Karpas-422 (cell line): ENCODE measurements at regions not wholly inside any gene's neighbourhood (a gene's known extent, or its start where the extent isn't known, plus 50 kb on each side); places are given as distances from the start of the nearest gene placed in this dataset.
A peak's percentile ranks its signal among the peaks of the same experiment; 100 is the strongest.
"Not testable (repeated sequence)": the region's sequence is repeated elsewhere in the genome, so short reads cannot be mapped to it uniquely, and the experiment has no call there.

ENCODE experiments used
- DNase-seq: peaks from one replicate; pipeline ENCODE4 v3.0.0-alpha.2; 2015
- H2AFZ ChIP-seq: fragments of 200-600 bp; sonication (generic); 2 replicates; pipeline ENCODE4 v1.6.1; 2014; ENCODE audit warnings: antibody characterized with exemption, low read length, mixed read lengths
- H3K27ac ChIP-seq: fragments of 200-600 bp; sonication (generic); 2 replicates; pipeline ENCODE4 v1.5.1; 2014; ENCODE audit warnings: mild to moderate bottlenecking, low read length, moderate library complexity
- H3K27me3 ChIP-seq: fragments of 200-600 bp; sonication (generic); 2 replicates; pipeline ENCODE4 v1.6.1; 2014; ENCODE audit warnings: low read length, mixed read lengths
- H3K36me3 ChIP-seq: fragments of 200-600 bp; sonication (generic); 2 replicates; pipeline ENCODE4 v1.6.1; 2014; ENCODE audit warnings: low read length, mixed read lengths; ENCODE audit not compliant: insufficient read depth
- H3K4me1 ChIP-seq: fragments of 200-600 bp; sonication (generic); 2 replicates; pipeline ENCODE4 v1.6.1; 2014; ENCODE audit warnings: mild to moderate bottlenecking, low read length, mixed read lengths
- H3K4me2 ChIP-seq: fragments of 200-600 bp; sonication (generic); 2 replicates; pipeline ENCODE4 v1.6.1; 2014; ENCODE audit warnings: low read length, low read depth, mild to moderate bottlenecking; ENCODE audit not compliant: poor library complexity, severe bottlenecking
- H3K4me3 ChIP-seq: fragments of 200-600 bp; sonication (generic); 2 replicates; pipeline ENCODE4 v1.5.1; 2014; ENCODE audit warnings: mild to moderate bottlenecking, antibody characterized with exemption, low read length, mixed read lengths
- H3K79me2 ChIP-seq: fragments of 200-600 bp; sonication (generic); 2 replicates; pipeline ENCODE4 v1.6.1; 2014; ENCODE audit warnings: mild to moderate bottlenecking, low read length, mixed read lengths
- H3K9ac ChIP-seq: fragments of 200-600 bp; sonication (generic); 2 replicates; pipeline ENCODE4 v1.6.0; 2014; ENCODE audit warnings: low read length
- H3K9me2 ChIP-seq: fragments of 200-600 bp; sonication (generic), shearing (Covaris generic); replicated peaks from 2 replicates; pipeline ENCODE4 v1.6.0; 2014; ENCODE audit warnings: mild to moderate bottlenecking, low read length, moderate library complexity; ENCODE audit not compliant: insufficient read depth
- H3K9me3 ChIP-seq: fragments of 300-700, 200-600 bp; sonication (generic); 2 replicates; pipeline ENCODE4 v1.6.1; 2014; ENCODE audit warnings: low read length, mixed read lengths
- H4K20me1 ChIP-seq: fragments of 200-600 bp; sonication (generic); 2 replicates; pipeline ENCODE4 v1.6.1; 2014; ENCODE audit warnings: mild to moderate bottlenecking, antibody characterized with exemption, low read length, low read depth; ENCODE audit not compliant: insufficient read depth

GRCh38 chr14:28629328-28630004, 137.1 kb upstream of the FOXG1 start:
- H3K9me3 ChIP-seq: peaks cover 59% of the 10 kb centered on the region
- no peak overlapping the region for H3K4me2 ChIP-seq
- no peak overlapping the region for H3K9ac ChIP-seq
- H3K4me3 ChIP-seq: no peak overlapping the region
- no peaks in the 10 kb centered on the region for H3K79me2 ChIP-seq
- H3K27me3 ChIP-seq: no peaks in the 10 kb centered on the region
- H3K9me2 ChIP-seq: no peaks in the 10 kb centered on the region
- no peak for DNase-seq
- no peak overlapping the region for H2AFZ ChIP-seq
- no peaks in the 10 kb centered on the region for H3K36me3 ChIP-seq
- H3K27ac ChIP-seq: no peak overlapping the region
- no peaks in the 10 kb centered on the region for H3K4me1 ChIP-seq
- no peaks in the 10 kb centered on the region for H4K20me1 ChIP-seq

GRCh38 chr14:28630100-28630499, 136.5 kb upstream of the FOXG1 start:
- H3K9ac ChIP-seq: no peak overlapping the region
- no peaks in the 10 kb centered on the region for H4K20me1 ChIP-seq
- no peak overlapping the region for H3K27ac ChIP-seq
- H3K36me3 ChIP-seq: no peaks in the 10 kb centered on the region
- H3K27me3 ChIP-seq: no peaks in the 10 kb centered on the region
- no peaks in the 10 kb centered on the region for H3K4me1 ChIP-seq
- H2AFZ ChIP-seq: no peak overlapping the region
- DNase-seq: no peak
- H3K4me2 ChIP-seq: no peak overlapping the region
- H3K79me2 ChIP-seq: no peaks in the 10 kb centered on the region
- H3K9me3 ChIP-seq: peaks cover 59% of the 10 kb centered on the region
- no peak overlapping the region for H3K4me3 ChIP-seq
- no peaks in the 10 kb centered on the region for H3K9me2 ChIP-seq

- Histone ChIP-seq H3K36me3 (no peaks in the 10 kb centered on the region), H3K9ac (no peak overlapping the region), H3K27me3 (no peaks in the 10 kb centered on the region), H3K4me2 (no peak overlapping the region), H3K27ac (no peak overlapping the region), H3K4me3 (no peak overlapping the region), H3K79me2 (no peaks in the 10 kb centered on the region), H3K9me3 (peaks cover 28% of the 10 kb centered on the region), H3K4me1 (no peaks in the 10 kb centered on the region), H3K9me2 (no peaks in the 10 kb centered on the region), H2AFZ (no peak overlapping the region), H4K20me1 (no peaks in the 10 kb centered on the region)
- DNase-seq: peak; percentile 79
These were observed 131.2 kb upstream of the FOXG1 start for GRCh38 chr14:28635387-28635786.

GRCh38 chr14:28635816-28636215, 130.8 kb upstream of the FOXG1 start:
- not testable (repeated sequence) for H3K9me2 ChIP-seq, H3K36me3 ChIP-seq, H3K4me2 ChIP-seq, H3K4me3 ChIP-seq, H3K4me1 ChIP-seq, DNase-seq, H2AFZ ChIP-seq, H3K27ac ChIP-seq, H4K20me1 ChIP-seq, H3K9ac ChIP-seq, H3K27me3 ChIP-seq, H3K79me2 ChIP-seq
- peaks cover 25% of the 10 kb centered on the region for H3K9me3 ChIP-seq

GRCh38 chr14:28641189-28641588, 125.4 kb upstream of the FOXG1 start:
- H3K27ac ChIP-seq, H3K79me2 ChIP-seq, H3K36me3 ChIP-seq, H2AFZ ChIP-seq, H3K4me2 ChIP-seq, H3K9me2 ChIP-seq, DNase-seq, H4K20me1 ChIP-seq, H3K4me3 ChIP-seq, H3K9ac ChIP-seq, H3K27me3 ChIP-seq, H3K4me1 ChIP-seq: not testable (repeated sequence)
- H3K9me3 ChIP-seq: peaks cover 16% of the 10 kb centered on the region

GRCh38 chr14:28651148-28651547, 115.4 kb upstream of the FOXG1 start:
- Histone ChIP-seq H4K20me1 (no peaks in the 10 kb centered on the region), H2AFZ (no peak overlapping the region), H3K27ac (no peak overlapping the region), H3K9me3 (peaks cover 69% of the 10 kb centered on the region), H3K9ac (no peak overlapping the region), H3K79me2 (no peaks in the 10 kb centered on the region), H3K9me2 (no peaks in the 10 kb centered on the region), H3K4me3 (no peak overlapping the region), H3K36me3 (no peaks in the 10 kb centered on the region), H3K4me2 (no peak overlapping the region), H3K4me1 (no peaks in the 10 kb centered on the region), H3K27me3 (no peaks in the 10 kb centered on the region)
- no peak for DNase-seq

- H3K9me2 ChIP-seq: no peaks in the 10 kb centered on the region
- no peaks in the 10 kb centered on the region for H3K4me1 ChIP-seq
- H3K9ac ChIP-seq: no peak overlapping the region
- H3K36me3 ChIP-seq: no peaks in the 10 kb centered on the region
- H3K4me2 ChIP-seq: no peak overlapping the region
- H3K4me3 ChIP-seq: no peak overlapping the region
- no peaks in the 10 kb centered on the region for H3K79me2 ChIP-seq
- peaks cover 73% of the 10 kb centered on the region for H3K9me3 ChIP-seq
- no peaks in the 10 kb centered on the region for H3K27me3 ChIP-seq
- no peak for DNase-seq
- H3K27ac ChIP-seq: no peak overlapping the region
- H2AFZ ChIP-seq: no peak overlapping the region
- H4K20me1 ChIP-seq: no peaks in the 10 kb centered on the region
These were observed 113.8 kb upstream of the FOXG1 start for GRCh38 chr14:28652782-28653181.

GRCh38 chr14:28653521-28653920, 113.1 kb upstream of the FOXG1 start:
- no peak for DNase-seq
- Histone ChIP-seq H3K36me3 (no peaks in the 10 kb centered on the region), H3K27me3 (no peaks in the 10 kb centered on the region), H3K4me3 (no peak overlapping the region), H3K9me2 (no peaks in the 10 kb centered on the region), H3K27ac (no peak overlapping the region), H3K4me1 (no peaks in the 10 kb centered on the region), H3K79me2 (no peaks in the 10 kb centered on the region), H2AFZ (no peak overlapping the region), H3K4me2 (no peak overlapping the region), H3K9me3 (peaks cover 80% of the 10 kb centered on the region), H4K20me1 (no peaks in the 10 kb centered on the region), H3K9ac (no peak overlapping the region)
